Fibroblast of lung (primary cell): ENCODE measurements at regions not wholly inside any gene's neighbourhood (a gene's known extent, or its start where the extent isn't known, plus 50 kb on each side); places are given as distances from the start of the nearest gene placed in this dataset.

ENCODE experiments used
- DNase-seq, 2 donors: peaks; one replicate each; pipeline versions ENCODE4 v3.0.0 to v3.0.0-alpha.2; 2010; ENCODE audit warnings: low read depth in 2 of 2
- H2AFZ ChIP-seq: 2 replicates; pipeline ENCODE4 v1.5.1; 2012; ENCODE audit warnings: low read length, control low read depth, inconsistent platforms
- H3K27ac ChIP-seq: 2 replicates; pipeline ENCODE4 v1.5.1; 2011; ENCODE audit warnings: low read length, control low read depth; ENCODE audit not compliant: insufficient read depth
- H3K27me3 ChIP-seq: 2 replicates; pipeline ENCODE4 v1.5.1; 2011; ENCODE audit warnings: mild to moderate bottlenecking, low read length; ENCODE audit not compliant: control insufficient read depth, insufficient read depth
- H3K36me3 ChIP-seq: 2 replicates; pipeline ENCODE4 v1.5.1; 2011; ENCODE audit warnings: low read length; ENCODE audit not compliant: control insufficient read depth, insufficient read depth
- H3K4me1 ChIP-seq: 2 replicates; pipeline ENCODE4 v1.5.1; 2011; ENCODE audit warnings: low read length; ENCODE audit not compliant: control insufficient read depth, insufficient read depth; ENCODE audit errors: extremely low read depth
- H3K4me2 ChIP-seq: 2 replicates; pipeline ENCODE4 v1.5.1; 2011; ENCODE audit warnings: low read length, control low read depth; ENCODE audit not compliant: insufficient read depth; ENCODE audit errors: extremely low read depth
- H3K4me3 ChIP-seq, 4 experiments: fragments of 200-600 bp in 1 of 4; sonication (generic) in 1 of 4; replicated peaks in 1 of 4; 2 replicates each; pipeline ENCODE4 v1.5.1; 2011 to 2016; ENCODE audit warnings: low read length in 4 of 4, low read depth in 3 of 4, mild to moderate bottlenecking in 3 of 4, control low read depth in 2 of 4, inconsistent platforms in 1 of 4, mixed read lengths in 1 of 4; ENCODE audit not compliant: insufficient read depth in 1 of 4; ENCODE audit errors: control extremely low read depth in 1 of 4
- H3K79me2 ChIP-seq: 2 replicates; pipeline ENCODE4 v1.5.1; 2012; ENCODE audit warnings: mild to moderate bottlenecking, low read length, inconsistent platforms; ENCODE audit not compliant: control insufficient read depth, insufficient read depth
- H3K9ac ChIP-seq: 2 replicates; pipeline ENCODE4 v1.5.1; 2011; ENCODE audit warnings: mild to moderate bottlenecking, low read length, control low read depth; ENCODE audit not compliant: insufficient read depth
- H3K9me3 ChIP-seq: 2 replicates; pipeline ENCODE4 v1.5.1; 2012; ENCODE audit warnings: low read depth, low read length; ENCODE audit not compliant: control insufficient read depth, insufficient read depth
- H4K20me1 ChIP-seq: 2 replicates; pipeline ENCODE4 v1.5.1; 2011; ENCODE audit warnings: low read length; ENCODE audit not compliant: control insufficient read depth, insufficient read depth; ENCODE audit errors: extremely low read depth
- EZH2 ChIP-seq: IDR thresholded peaks from 2 replicates; pipeline ENCODE4 v1.5.1; 2012; ENCODE audit warnings: low read length, control low read depth, mild to moderate bottlenecking; ENCODE audit errors: missing control alignments
- TF ChIP-seq, protein P1 (sequence below), 2 donors: IDR thresholded peaks in 1 of 2; conservative IDR thresholded peaks in 1 of 2; 1 replicate in 1 of 2; 2 replicates in 1 of 2; pipeline ENCODE4 v1.5.1; 2011 to 2012; ENCODE audit warnings: low read length in 2 of 2, control low read depth in 1 of 2, inconsistent platforms in 1 of 2, low read depth in 1 of 2, mild to moderate bottlenecking in 1 of 2

GRCh38 chr6:105705608-105706007, 302.7 kb upstream of the PREP start:
- Histone ChIP-seq H3K36me3 (no peaks in the 10 kb centered on the region), H3K9me3 (no peaks in the 10 kb centered on the region), H3K27ac (no peak overlapping the region), H3K9ac (no peak overlapping the region), H2AFZ (no peak overlapping the region), H3K79me2 (no peaks in the 10 kb centered on the region), H3K4me1 (no peaks in the 10 kb centered on the region), H3K27me3 (no peaks in the 10 kb centered on the region), H3K4me2 (no peak overlapping the region), H3K4me3 (no peak overlapping the region), H4K20me1 (no peaks in the 10 kb centered on the region)
- no peak for DNase-seq
- TF ChIP-seq EZH2 = no peak
- TF ChIP-seq, protein P1, sequence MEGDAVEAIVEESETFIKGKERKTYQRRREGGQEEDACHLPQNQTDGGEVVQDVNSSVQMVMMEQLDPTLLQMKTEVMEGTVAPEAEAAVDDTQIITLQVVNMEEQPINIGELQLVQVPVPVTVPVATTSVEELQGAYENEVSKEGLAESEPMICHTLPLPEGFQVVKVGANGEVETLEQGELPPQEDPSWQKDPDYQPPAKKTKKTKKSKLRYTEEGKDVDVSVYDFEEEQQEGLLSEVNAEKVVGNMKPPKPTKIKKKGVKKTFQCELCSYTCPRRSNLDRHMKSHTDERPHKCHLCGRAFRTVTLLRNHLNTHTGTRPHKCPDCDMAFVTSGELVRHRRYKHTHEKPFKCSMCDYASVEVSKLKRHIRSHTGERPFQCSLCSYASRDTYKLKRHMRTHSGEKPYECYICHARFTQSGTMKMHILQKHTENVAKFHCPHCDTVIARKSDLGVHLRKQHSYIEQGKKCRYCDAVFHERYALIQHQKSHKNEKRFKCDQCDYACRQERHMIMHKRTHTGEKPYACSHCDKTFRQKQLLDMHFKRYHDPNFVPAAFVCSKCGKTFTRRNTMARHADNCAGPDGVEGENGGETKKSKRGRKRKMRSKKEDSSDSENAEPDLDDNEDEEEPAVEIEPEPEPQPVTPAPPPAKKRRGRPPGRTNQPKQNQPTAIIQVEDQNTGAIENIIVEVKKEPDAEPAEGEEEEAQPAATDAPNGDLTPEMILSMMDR (conservative IDR thresholded peaks at IDR 0.05 in 1 of 2, IDR thresholded peaks at IDR 0.05 in 1 of 2; ENCODE audit: low read depth in 1 of 2, low read length in 2 of 2) = no peak

- H3K4me2 ChIP-seq = no peak overlapping the region
- H3K27me3 ChIP-seq = no peaks in the 10 kb centered on the region
- TF ChIP-seq, protein P1 (conservative IDR thresholded peaks at IDR 0.05 in 1 of 2, IDR thresholded peaks at IDR 0.05 in 1 of 2; ENCODE audit: low read depth in 1 of 2, low read length in 2 of 2) = no peak
- no peak for TF ChIP-seq EZH2
- no peak overlapping the region for H3K9ac ChIP-seq
- no peaks in the 10 kb centered on the region for H3K36me3 ChIP-seq
- no peaks in the 10 kb centered on the region for H3K4me1 ChIP-seq
- H3K79me2 ChIP-seq = no peaks in the 10 kb centered on the region
- no peak for DNase-seq
- H4K20me1 ChIP-seq = no peaks in the 10 kb centered on the region
- H2AFZ ChIP-seq = no peak overlapping the region
- H3K4me3 ChIP-seq = no peak overlapping the region
- H3K27ac ChIP-seq = no peak overlapping the region
- no peaks in the 10 kb centered on the region for H3K9me3 ChIP-seq
Measured at GRCh38 chr6:105695461-105695860, 292.6 kb upstream of the PREP start.

DNA sequence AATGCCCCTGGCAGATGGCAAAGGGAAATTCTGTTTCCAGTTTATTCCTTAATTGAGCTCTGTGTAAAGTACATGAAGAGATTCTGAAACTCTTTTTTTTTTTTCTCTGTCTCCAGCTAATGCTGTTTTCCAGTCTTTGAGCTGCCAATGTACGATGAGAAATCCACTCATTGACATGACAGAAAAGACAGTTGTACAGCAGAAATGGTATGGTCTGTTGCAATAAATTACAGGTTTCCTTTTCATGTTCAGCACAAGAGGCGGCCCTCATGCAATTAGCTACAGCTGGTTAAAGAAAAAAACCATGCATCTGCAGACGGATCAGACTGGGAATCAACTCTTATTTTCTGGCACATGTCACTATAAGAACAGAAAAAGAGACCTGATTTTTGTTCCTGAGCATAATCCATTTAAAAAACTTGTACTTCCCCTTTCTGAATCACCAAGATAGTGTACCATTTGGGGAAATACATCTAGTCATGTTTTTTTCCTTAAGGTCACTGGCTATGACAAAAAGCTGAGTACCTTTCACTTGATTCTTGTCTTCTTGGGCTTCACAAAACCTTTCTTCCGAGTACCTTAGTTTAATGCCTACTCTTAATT, 289.8 kb upstream of the PREP start:
- no peaks in the 10 kb centered on the region for H4K20me1 ChIP-seq
- no peak for TF ChIP-seq EZH2
- TF ChIP-seq, protein P1 (conservative IDR thresholded peaks at IDR 0.05 in 1 of 2, IDR thresholded peaks at IDR 0.05 in 1 of 2; ENCODE audit: low read depth in 1 of 2, low read length in 2 of 2) = no peak
- H3K9ac ChIP-seq = no peak overlapping the region

More for the DNA sequence above, 289.8 kb upstream of the PREP start:
- no peaks in the 10 kb centered on the region for H3K27me3 ChIP-seq
- no peak overlapping the region for H2AFZ ChIP-seq
- no peaks in the 10 kb centered on the region for H3K9me3 ChIP-seq
- H3K27ac ChIP-seq = no peak overlapping the region
- H3K4me3 ChIP-seq = no peak overlapping the region
- no peaks in the 10 kb centered on the region for H3K79me2 ChIP-seq
- no peak for DNase-seq
- H3K4me1 ChIP-seq = no peaks in the 10 kb centered on the region
- H3K36me3 ChIP-seq = no peaks in the 10 kb centered on the region
- no peak overlapping the region for H3K4me2 ChIP-seq
